Panc1 (cell line): ENCODE measurements at regions not wholly inside any gene's neighbourhood (a gene's known extent, or its start where the extent isn't known, plus 50 kb on each side); places are given as distances from the start of the nearest gene placed in this dataset.

Experiments used
- ATAC-seq: fragments of 200-7000 bp; cut with Tn5 transposase; 2 replicates; pipeline ENCODE4 v1.9.1; 2020; ENCODE audit warnings: mild to moderate bottlenecking, moderate library complexity
- BruUV-seq: library from RNA; stranded (reverse); fragments of 400-500 nt; replicated peaks from 2 replicates; lab custom pipeline; 2021; lab: Mats Ljungman, UMichigan
- CTCF ChIA-PET: fragments of 300-600 bp; sonication (Branson Sonifier 250); formaldehyde crosslinking; loops from one replicate; lab custom pipeline; 2022; ENCODE audit warnings: antibody characterized with exemption; lab: Charles Lee
- POLR2A ChIA-PET: fragments of 300-600 bp; sonication (Branson Sonifier 250); formaldehyde crosslinking; loops from one replicate; lab custom pipeline; 2022; ENCODE audit warnings: antibody characterized with exemption; lab: Charles Lee
- DNase-seq: peaks from one replicate; pipeline ENCODE4 v3.0.0-alpha.2; 2010; ENCODE audit warnings: low read depth, low spot score
- H3K27ac ChIP-seq: 2 replicates; pipeline ENCODE4 v1.5.1; 2011; ENCODE audit warnings: mild to moderate bottlenecking, low read length, inconsistent platforms
- H3K27me3 ChIP-seq: fragments of 200-500 bp; sonication (Bioruptor generic); 2 replicates; pipeline ENCODE4 v1.6.0; 2014; ENCODE audit warnings: low read length, inconsistent platforms; ENCODE audit not compliant: control insufficient read depth, insufficient read depth
- H3K36me3 ChIP-seq: fragments of 200-500 bp; sonication (Bioruptor generic); 2 replicates; pipeline ENCODE4 v1.5.1; 2014; ENCODE audit warnings: inconsistent platforms, mild to moderate bottlenecking, low read length, moderate library complexity; ENCODE audit not compliant: control insufficient read depth, insufficient read depth
- H3K4me1 ChIP-seq: 2 replicates; pipeline ENCODE4 v1.5.1; 2011; ENCODE audit warnings: inconsistent platforms, mild to moderate bottlenecking, low read length, moderate library complexity; ENCODE audit not compliant: control insufficient read depth, insufficient read depth
- H3K4me3 ChIP-seq, 2 experiments: 2 replicates each; pipeline ENCODE4 v1.5.1; 2011 to 2012; ENCODE audit warnings: low read depth in 2 of 2, low read length in 2 of 2, mild to moderate bottlenecking in 2 of 2, inconsistent platforms in 1 of 2, moderate library complexity in 1 of 2
- H3K9me3 ChIP-seq: fragments of 200-500 bp; sonication (Bioruptor generic); 2 replicates; pipeline ENCODE4 v1.5.1; 2014; ENCODE audit warnings: low read depth, mild to moderate bottlenecking, inconsistent platforms, low read length, moderate library complexity; ENCODE audit not compliant: control insufficient read depth, insufficient read depth
- CTCF ChIP-seq: fragments of 450-650 bp; IDR thresholded peaks from 2 replicates; pipeline ENCODE4 v1.5.1; 2017; ENCODE audit warnings: mild to moderate bottlenecking
- POLR2AphosphoS5 ChIP-seq: IDR thresholded peaks from 2 replicates; pipeline ENCODE4 v1.6.1; 2012; ENCODE audit warnings: mild to moderate bottlenecking, low read depth, low read length, moderate library complexity
- REST ChIP-seq, 2 experiments: IDR thresholded peaks; 2 replicates each; pipeline ENCODE4 v1.6.1; 2011 to 2012; ENCODE audit warnings: low read depth in 2 of 2, control low read depth in 1 of 2, low read length in 1 of 2, mild to moderate bottlenecking in 1 of 2, moderate library complexity in 1 of 2; ENCODE audit not compliant: insufficient read depth in 1 of 2
- SIN3A ChIP-seq: IDR thresholded peaks from 2 replicates; pipeline ENCODE4 v1.6.1; 2012; ENCODE audit warnings: low read depth, mild to moderate bottlenecking, low read length, moderate library complexity, borderline replicate concordance; ENCODE audit not compliant: insufficient read depth
- TCF7L2 ChIP-seq: IDR thresholded peaks from 2 replicates; pipeline ENCODE4 v1.6.1; 2011; ENCODE audit warnings: mild to moderate bottlenecking, low read depth, low read length, inconsistent platforms
- in situ Hi-C: cut with HindIII; loops from 2 replicates; pipeline ENCODE4 v1.10.0; 2016; ENCODE audit warnings: low sequenced_read_pairs, low pct_unique_long_range_greater_than_20kb
- intact Hi-C: fragments of 100-400 bp; cut with micrococcal nuclease; formaldehyde crosslinking; loops from one replicate; pipeline ENCODE4 v1.10.0; 2022; ENCODE audit not compliant: unreplicated experiment

- intact Hi-C loops (no loop called here), in situ Hi-C loops (no loop called here)
- Histone ChIP-seq H3K4me1 (no peaks in the 10 kb centered on the region; the same call in 1 of the 2 replicates), H3K36me3 (no peaks in the 10 kb centered on the region), H3K27ac (no peak overlapping the region), H3K27me3 (no peaks in the 10 kb centered on the region), H3K4me3 (no peak overlapping the region), H3K9me3 (no peaks in the 10 kb centered on the region; the same call in 1 of the 2 replicates)
- ATAC-seq (no peak), DNase-seq (no peak)
- POLR2A ChIA-PET: no interaction called here
- no TSS peak for BruUV-seq
- CTCF ChIA-PET: interaction anchor here (1.2 kb wide), 1 partner anchor 72 kb away, joined by 3 read pairs; no protein-coding TSS in a partner anchor
- no peak for TF ChIP-seq SIN3A
- TF ChIP-seq POLR2AphosphoS5: no peak
- TF ChIP-seq CTCF: no peak
- TF ChIP-seq TCF7L2: no peak
- TF ChIP-seq REST (IDR thresholded peaks at IDR 0.05; ENCODE audit: insufficient read depth in 1 of 2, low read depth in 2 of 2, low read length in 1 of 2): no peak
Observed at GRCh38 chr3:13266005-13266404, 154.1 kb downstream of the NUP210 start.

GRCh38 chr3:13265507-13265906, 154.6 kb downstream of the NUP210 start:
- DNase-seq (no peak), ATAC-seq (no peak)
- Histone ChIP-seq H3K36me3 (no peaks in the 10 kb centered on the region), H3K9me3 (no peaks in the 10 kb centered on the region; the same call in 1 of the 2 replicates), H3K27me3 (no peaks in the 10 kb centered on the region), H3K4me3 (no peak overlapping the region), H3K27ac (no peak overlapping the region), H3K4me1 (no peaks in the 10 kb centered on the region; the same call in 1 of the 2 replicates)
- no TSS peak for BruUV-seq
- ChIA-PET POLR2A (no interaction called here), CTCF (no interaction called here)
- intact Hi-C loops: no loop called here
- TF ChIP-seq CTCF: no peak
- TF ChIP-seq REST (IDR thresholded peaks at IDR 0.05; ENCODE audit: insufficient read depth in 1 of 2, low read depth in 2 of 2, low read length in 1 of 2): no peak
- no peak for TF ChIP-seq POLR2AphosphoS5
- no peak for TF ChIP-seq TCF7L2
- TF ChIP-seq SIN3A: no peak
- in situ Hi-C loops: no loop called here
